ENCODE measurements at regions not wholly inside any gene's neighbourhood (a gene's known extent, or its start where the extent isn't known, plus 50 kb on each side); places are given as distances from the start of the nearest gene placed in this dataset.
"Not testable (repeated sequence)": the region's sequence is repeated elsewhere in the genome, so short reads cannot be mapped to it uniquely, and the experiment has no call there.

- Histone ChIP-seq H2AFZ (ENCODE audit: insufficient read depth, low read length, poor library complexity) (no peak overlapping the region), H3K27me3 (ENCODE audit: insufficient read depth, low read length) (no peaks in the 10 kb centered on the region), H2BK5ac (ENCODE audit: low read depth, low read length, poor library complexity) (no peak overlapping the region), H3K14ac (ENCODE audit: low read length) (no peak overlapping the region), H3K18ac (ENCODE audit: low read length) (no peak overlapping the region), H3K79me1 (ENCODE audit: low read length) (no peaks in the 10 kb centered on the region), H3K79me2 (ENCODE audit: control insufficient read depth, insufficient read depth, low read length, poor library complexity) (no peaks in the 10 kb centered on the region), H3K9me3 (ENCODE audit: insufficient read depth, low read depth, low read length) (no peaks in the 10 kb centered on the region), H3K4me1 (ENCODE audit: control insufficient read depth in 1 of 2, insufficient read depth in 2 of 2, low read length in 2 of 2) (no peaks in the 10 kb centered on the region), H3K27ac (ENCODE audit: low read depth, low read length) (no peak overlapping the region), H4K12ac (ENCODE audit: low read depth, low read length) (no peak overlapping the region), H3K9ac (ENCODE audit: low read length) (no peak overlapping the region), H3K4ac (ENCODE audit: low read depth, low read length) (no peak overlapping the region), H2BK12ac (ENCODE audit: low read length) (no peak overlapping the region), H3K36me3 (ENCODE audit: control insufficient read depth in 1 of 2, insufficient read depth in 2 of 2, low read length in 2 of 2) (no peaks in the 10 kb centered on the region), H4K91ac (ENCODE audit: low read depth, low read length) (no peak overlapping the region), H4K8ac (ENCODE audit: low read depth, low read length) (no peak overlapping the region), H3K4me2 (ENCODE audit: low read length) (no peak overlapping the region), H3K4me3 (ENCODE audit: low read depth, low read length) (no peak overlapping the region), H3K23ac (ENCODE audit: low read length) (no peak overlapping the region), H2AK5ac (ENCODE audit: low read length) (no peak overlapping the region), H2BK120ac (ENCODE audit: insufficient read depth, low read length, poor library complexity) (no peak overlapping the region)
- DNase-seq: no peak
- no CpG with 5 or more reads among the region's 1 CpG for WGBS (ENCODE audit: extremely low coverage, insufficient coverage, insufficient read length)
Measured at GRCh38 chr13:65679240-65679639, 1550.9 kb downstream of the PCDH9 start.

DNA sequence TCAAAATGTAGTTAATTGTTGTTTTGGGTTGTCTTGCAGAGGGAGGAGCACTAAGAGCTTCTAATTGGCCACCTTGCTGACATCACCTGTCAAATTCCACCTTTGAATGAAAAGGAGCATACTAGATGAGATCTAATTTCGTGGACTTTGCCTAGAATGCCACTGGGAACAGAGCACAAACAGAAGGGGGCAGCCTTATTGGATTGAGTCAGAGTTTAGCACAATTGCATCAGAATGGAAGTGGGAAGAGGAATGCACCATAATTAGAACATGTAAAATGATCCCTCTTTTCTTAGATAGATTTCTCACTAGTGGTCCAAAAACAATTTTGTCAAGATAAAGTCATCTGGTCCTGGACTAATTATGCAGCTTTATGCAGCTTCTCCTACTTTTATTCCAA is 1552.2 kb downstream of the PCDH9 start:
- H4K12ac ChIP-seq (ENCODE audit: low read depth, low read length): no peak overlapping the region
- H3K23ac ChIP-seq (ENCODE audit: low read length): no peak overlapping the region
- DNase-seq: no peak
- H3K27ac ChIP-seq (ENCODE audit: low read depth, low read length): no peak overlapping the region
- no peak overlapping the region for H3K18ac ChIP-seq (ENCODE audit: low read length)
- H2BK120ac ChIP-seq (ENCODE audit: insufficient read depth, low read length, poor library complexity): no peak overlapping the region
- H2AFZ ChIP-seq (ENCODE audit: insufficient read depth, low read length, poor library complexity): no peak overlapping the region
- H3K4me1 ChIP-seq (ENCODE audit: control insufficient read depth in 1 of 2, insufficient read depth in 2 of 2, low read length in 2 of 2): no peaks in the 10 kb centered on the region
- no peaks in the 10 kb centered on the region for H3K9me3 ChIP-seq (ENCODE audit: insufficient read depth, low read depth, low read length)
- H3K4me2 ChIP-seq (ENCODE audit: low read length): no peak overlapping the region
- H3K79me2 ChIP-seq (ENCODE audit: control insufficient read depth, insufficient read depth, low read length, poor library complexity): no peaks in the 10 kb centered on the region
- H3K9ac ChIP-seq (ENCODE audit: low read length): no peak overlapping the region
- H2BK12ac ChIP-seq (ENCODE audit: low read length): no peak overlapping the region
- no peak overlapping the region for H3K14ac ChIP-seq (ENCODE audit: low read length)
- no peak overlapping the region for H3K4me3 ChIP-seq (ENCODE audit: low read depth, low read length)
- H4K91ac ChIP-seq (ENCODE audit: low read depth, low read length): no peak overlapping the region
- WGBS (ENCODE audit: extremely low coverage, insufficient coverage, insufficient read length): no CpG with 5 or more reads among the region's 1 CpG
- H2AK5ac ChIP-seq (ENCODE audit: low read length): no peak overlapping the region
- H3K4ac ChIP-seq (ENCODE audit: low read depth, low read length): no peak overlapping the region
- no peak overlapping the region for H4K8ac ChIP-seq (ENCODE audit: low read depth, low read length)
- no peak overlapping the region for H2BK5ac ChIP-seq (ENCODE audit: low read depth, low read length, poor library complexity)
- no peaks in the 10 kb centered on the region for H3K36me3 ChIP-seq (ENCODE audit: control insufficient read depth in 1 of 2, insufficient read depth in 2 of 2, low read length in 2 of 2)
- H3K79me1 ChIP-seq (ENCODE audit: low read length): no peaks in the 10 kb centered on the region
- H3K27me3 ChIP-seq (ENCODE audit: insufficient read depth, low read length): no peaks in the 10 kb centered on the region

GRCh38 chr13:65675383-65675782 is 1554.8 kb downstream of the PCDH9 start:
- WGBS (ENCODE audit: extremely low coverage, insufficient coverage, insufficient read length): no CpG with 5 or more reads among the region's 5 CpGs
- DNase-seq: not testable (repeated sequence)

DNA sequence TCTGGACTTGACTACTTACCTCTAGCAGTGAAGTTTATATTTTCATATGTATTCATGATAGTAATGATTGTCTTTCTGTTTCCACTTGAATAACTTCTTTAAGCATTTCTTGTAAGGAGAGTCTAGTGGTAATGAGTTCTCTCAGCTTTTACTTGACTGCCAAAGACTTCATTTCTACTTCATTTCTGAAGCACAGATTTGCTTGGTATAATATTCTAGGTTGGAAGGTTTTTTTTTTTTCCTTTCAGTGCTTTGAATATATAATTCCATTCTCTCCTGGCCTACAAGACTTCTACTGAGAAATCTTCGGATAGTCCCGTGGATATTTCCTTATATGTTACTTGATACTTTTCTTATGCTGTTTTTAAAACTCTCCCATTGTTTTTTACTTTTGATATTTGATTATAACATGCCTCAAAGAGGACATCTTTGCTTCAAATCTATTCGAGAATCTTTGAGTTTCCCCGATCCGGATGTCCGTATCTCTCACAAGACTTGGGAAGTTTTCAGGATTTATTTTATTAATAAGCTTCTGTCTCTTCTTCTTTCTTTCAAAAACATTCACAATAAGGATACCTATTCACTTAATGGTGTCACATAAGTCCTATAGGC is 1560.0 kb downstream of the PCDH9 start:
- no peak for DNase-seq
- Histone ChIP-seq H3K79me2 (ENCODE audit: control insufficient read depth, insufficient read depth, low read length, poor library complexity) (no peaks in the 10 kb centered on the region), H2BK120ac (ENCODE audit: insufficient read depth, low read length, poor library complexity) (no peak overlapping the region), H3K4me1 (ENCODE audit: control insufficient read depth in 1 of 2, insufficient read depth in 2 of 2, low read length in 2 of 2) (no peaks in the 10 kb centered on the region), H4K12ac (ENCODE audit: low read depth, low read length) (no peak overlapping the region), H3K9me3 (ENCODE audit: insufficient read depth, low read depth, low read length) (no peaks in the 10 kb centered on the region), H2AFZ (ENCODE audit: insufficient read depth, low read length, poor library complexity) (no peak overlapping the region), H3K27ac (ENCODE audit: low read depth, low read length) (no peak overlapping the region), H4K8ac (ENCODE audit: low read depth, low read length) (no peak overlapping the region), H3K36me3 (ENCODE audit: control insufficient read depth in 1 of 2, insufficient read depth in 2 of 2, low read length in 2 of 2) (no peaks in the 10 kb centered on the region), H2BK5ac (ENCODE audit: low read depth, low read length, poor library complexity) (no peak overlapping the region), H3K79me1 (ENCODE audit: low read length) (no peaks in the 10 kb centered on the region), H4K91ac (ENCODE audit: low read depth, low read length) (no peak overlapping the region), H3K9ac (ENCODE audit: low read length) (no peak overlapping the region), H2BK12ac (ENCODE audit: low read length) (no peak overlapping the region), H3K27me3 (ENCODE audit: insufficient read depth, low read length) (no peaks in the 10 kb centered on the region), H3K14ac (ENCODE audit: low read length) (no peak overlapping the region), H3K4me2 (ENCODE audit: low read length) (no peak overlapping the region), H3K18ac (ENCODE audit: low read length) (no peak overlapping the region), H3K23ac (ENCODE audit: low read length) (no peak overlapping the region), H2AK5ac (ENCODE audit: low read length) (no peak overlapping the region), H3K4me3 (ENCODE audit: low read depth, low read length) (no peak overlapping the region), H3K4ac (ENCODE audit: low read depth, low read length) (no peak overlapping the region)
- no CpG with 5 or more reads among the region's 6 CpGs for WGBS (ENCODE audit: extremely low coverage, insufficient coverage, insufficient read length)

More at GRCh38 chr13:65675383-65675782, 1554.8 kb downstream of the PCDH9 start:
- not testable (repeated sequence) for H4K12ac ChIP-seq (ENCODE audit: low read depth, low read length); H3K27ac ChIP-seq (ENCODE audit: low read depth, low read length); H4K91ac ChIP-seq (ENCODE audit: low read depth, low read length); H2BK12ac ChIP-seq (ENCODE audit: low read length); H2AK5ac ChIP-seq (ENCODE audit: low read length); H3K9me3 ChIP-seq (ENCODE audit: insufficient read depth, low read depth, low read length); H3K79me1 ChIP-seq (ENCODE audit: low read length); H2BK5ac ChIP-seq (ENCODE audit: low read depth, low read length, poor library complexity); H3K36me3 ChIP-seq (ENCODE audit: control insufficient read depth in 1 of 2, insufficient read depth in 2 of 2, low read length in 2 of 2); H4K8ac ChIP-seq (ENCODE audit: low read depth, low read length); H3K4me1 ChIP-seq (ENCODE audit: control insufficient read depth in 1 of 2, insufficient read depth in 2 of 2, low read length in 2 of 2); H3K23ac ChIP-seq (ENCODE audit: low read length); H3K4me2 ChIP-seq (ENCODE audit: low read length); H3K9ac ChIP-seq (ENCODE audit: low read length); H3K18ac ChIP-seq (ENCODE audit: low read length); H3K27me3 ChIP-seq (ENCODE audit: insufficient read depth, low read length); H3K14ac ChIP-seq (ENCODE audit: low read length); H2BK120ac ChIP-seq (ENCODE audit: insufficient read depth, low read length, poor library complexity); H3K79me2 ChIP-seq (ENCODE audit: control insufficient read depth, insufficient read depth, low read length, poor library complexity); H2AFZ ChIP-seq (ENCODE audit: insufficient read depth, low read length, poor library complexity); H3K4me3 ChIP-seq (ENCODE audit: low read depth, low read length); H3K4ac ChIP-seq (ENCODE audit: low read depth, low read length)
